CD4-positive, alpha-beta T cell (primary cell): ENCODE measurements at regions not wholly inside any gene's neighbourhood (a gene's known extent, or its start where the extent isn't known, plus 50 kb on each side); places are given as distances from the start of the nearest gene placed in this dataset.

Experiments used
- ATAC-seq: fragments of 200-7000 bp; cut with Tn5 transposase; one replicate; pipeline ENCODE4 v1.10.0; 2022; ENCODE audit warnings: mild to moderate bottlenecking; ENCODE audit not compliant: poor library complexity
- CTCF ChIA-PET: fragments of 350-600 bp; sonication (Branson Sonifier 250); formaldehyde crosslinking; loops from one replicate; lab custom pipeline; 2021; ENCODE audit warnings: antibody characterized with exemption, inconsistent platforms; lab: Charles Lee
- POLR2A ChIA-PET: fragments of 350-600 bp; sonication (Branson Sonifier 250); formaldehyde crosslinking; loops from one replicate; lab custom pipeline; 2021; ENCODE audit warnings: antibody characterized with exemption, inconsistent platforms; lab: Charles Lee
- DNase-seq, 14 experiments: peaks; one replicate each; pipeline ENCODE4 v3.0.0-alpha.2; 2013 to 2020; ENCODE audit warnings: mixed read lengths in 2 of 14
- H3K27ac ChIP-seq, 2 donors: one replicate each; pipeline versions ENCODE4 v1.5.1 to v1.7.0; 2013; ENCODE audit warnings: low read length in 2 of 2, low read depth in 1 of 2, mild to moderate bottlenecking in 1 of 2
- H3K27me3 ChIP-seq, 2 experiments: 1 replicate in 1 of 2; 2 replicates in 1 of 2; pipeline versions ENCODE4 v1.6.1 to v1.7.0; 2013; ENCODE audit warnings: low read length in 2 of 2, control low read depth in 1 of 2, mild to moderate bottlenecking in 1 of 2, moderate library complexity in 1 of 2; ENCODE audit not compliant: insufficient read depth in 2 of 2, control insufficient read depth in 1 of 2
- H3K36me3 ChIP-seq: one replicate; pipeline ENCODE4 v1.6.1; 2013; ENCODE audit warnings: low read length, control low read depth; ENCODE audit not compliant: insufficient read depth
- H3K4me1 ChIP-seq: one replicate; pipeline ENCODE4 v1.6.1; 2013; ENCODE audit warnings: low read length, control low read depth; ENCODE audit not compliant: insufficient read depth
- H3K4me3 ChIP-seq: one replicate; pipeline ENCODE4 v1.5.1; 2013; ENCODE audit warnings: mild to moderate bottlenecking, low read length, moderate library complexity
- H3K9me3 ChIP-seq, 2 experiments: 1 replicate in 1 of 2; 2 replicates in 1 of 2; pipeline versions ENCODE4 v1.6.1 to v1.7.0; 2013; ENCODE audit warnings: low read length in 2 of 2, mild to moderate bottlenecking in 2 of 2, control low read depth in 1 of 2, moderate library complexity in 1 of 2; ENCODE audit not compliant: control insufficient read depth in 1 of 2, insufficient read depth in 1 of 2
- H3K27ac Mint-ChIP-seq: one replicate; pipeline ENCODE4 v1.8.0; 2020; ENCODE audit warnings: mixed read lengths
- H3K27me3 Mint-ChIP-seq: one replicate; pipeline ENCODE4 v1.8.0; 2021; ENCODE audit warnings: mixed read lengths
- H3K36me3 Mint-ChIP-seq: one replicate; pipeline ENCODE4 v1.8.0; 2021; ENCODE audit warnings: low read depth, mixed read lengths
- H3K4me1 Mint-ChIP-seq: one replicate; pipeline ENCODE4 v1.8.0; 2021; ENCODE audit warnings: low read depth, mixed read lengths
- H3K4me3 Mint-ChIP-seq: one replicate; pipeline ENCODE4 v1.8.0; 2020; ENCODE audit warnings: mild to moderate bottlenecking, mixed read lengths
- H3K9me3 Mint-ChIP-seq: one replicate; pipeline ENCODE4 v1.8.0; 2020; ENCODE audit warnings: mixed read lengths
- CTCF ChIP-seq: fragments of 200-600 bp; IDR thresholded peaks from one replicate; pipeline ENCODE4 v1.8.0; 2022; ENCODE audit warnings: antibody characterized with exemption, mild to moderate bottlenecking
- intact Hi-C, 2 experiments: fragments of 100-400 bp; cut with DNase I in 1 of 2; cut with micrococcal nuclease in 1 of 2; formaldehyde crosslinking; loops; one replicate each; pipeline versions ENCODE4 v1.15.1 to v1.9.0; 2023 to 2025; cut with DNase I, micrococcal nuclease

GRCh38 chr11:115737875-115738274 lies 233.7 kb upstream of the CADM1 start:
- Histone ChIP-seq H3K9me3 (peaks cover 0 to 9% of the 10 kb centered on the region in 2 experiments), H3K4me3 (no peak overlapping the region), H3K27me3 (no peaks in the 10 kb centered on the region), H3K27ac (no peak overlapping the region), H3K36me3 (no peaks in the 10 kb centered on the region), H3K4me1 (no peaks in the 10 kb centered on the region)
- ChIA-PET CTCF (no interaction called here), POLR2A (no interaction called here)
- DNase-seq (no peak), ATAC-seq (no peak)
- intact Hi-C loops, result no loop called here
- Mint-ChIP-seq H3K9me3 (no peaks in the 10 kb centered on the region), H3K36me3 (no peaks in the 10 kb centered on the region), H3K4me3 (no peak overlapping the region), H3K27ac (no peak overlapping the region), H3K27me3 (no peaks in the 10 kb centered on the region), H3K4me1 (no peaks in the 10 kb centered on the region)
- TF ChIP-seq CTCF, result no peak

DNA sequence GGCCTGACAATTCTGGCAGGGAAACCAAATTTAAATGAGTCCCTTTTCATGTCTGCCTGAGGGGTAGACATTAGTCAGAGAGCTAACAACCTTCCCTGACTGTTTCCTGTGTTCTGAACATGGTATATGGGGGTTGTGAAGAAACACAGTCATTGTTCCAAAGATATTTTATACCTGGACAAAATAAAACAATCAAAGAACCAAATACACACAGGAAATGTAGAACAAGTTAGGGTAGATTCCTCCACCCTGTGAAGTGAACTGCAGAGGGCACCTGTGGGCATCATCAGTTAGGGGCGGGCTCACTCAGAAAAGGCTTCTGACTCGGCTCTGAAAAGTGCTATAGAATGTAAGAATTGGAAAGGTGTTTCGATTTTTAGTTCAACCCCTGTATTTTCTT lies 231.9 kb upstream of the CADM1 start:
- ATAC-seq, result no peak
- H3K27ac Mint-ChIP-seq, result no peak overlapping the region
- intact Hi-C loops, result no loop called here
- H3K9me3 Mint-ChIP-seq, result no peaks in the 10 kb centered on the region
- H3K4me1 Mint-ChIP-seq, result no peaks in the 10 kb centered on the region
- H3K27me3 ChIP-seq, result no peaks in the 10 kb centered on the region
- POLR2A ChIA-PET, result no interaction called here
- CTCF ChIA-PET, result no interaction called here
- no peak for TF ChIP-seq CTCF
- no peaks in the 10 kb centered on the region for H3K36me3 ChIP-seq
- no peaks in the 10 kb centered on the region for H3K9me3 ChIP-seq
- H3K27ac ChIP-seq, result no peak overlapping the region
- H3K4me3 Mint-ChIP-seq, result no peak overlapping the region
- H3K4me3 ChIP-seq, result no peak overlapping the region
- DNase-seq, result no peak
- H3K4me1 ChIP-seq, result no peaks in the 10 kb centered on the region
- H3K36me3 Mint-ChIP-seq, result no peaks in the 10 kb centered on the region
- no peaks in the 10 kb centered on the region for H3K27me3 Mint-ChIP-seq

DNA sequence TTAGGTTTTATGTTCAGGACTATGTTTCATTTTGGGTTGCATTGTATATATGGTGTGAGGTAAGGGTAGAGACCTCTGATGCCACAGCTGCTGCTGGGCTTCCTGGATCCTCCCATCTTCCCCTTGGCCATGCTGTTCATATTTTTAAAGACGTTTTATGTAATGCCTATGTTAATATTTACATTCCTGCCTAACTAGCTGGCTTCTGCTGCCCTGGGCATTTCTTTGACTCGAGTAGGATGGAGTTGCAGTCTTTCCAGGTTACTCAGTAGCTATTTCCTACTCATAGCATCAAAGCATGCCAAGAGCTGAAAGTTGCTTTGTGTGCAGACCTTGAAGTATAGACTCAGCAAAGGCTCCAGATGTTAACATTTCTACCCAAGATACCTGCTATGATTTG lies 220.5 kb upstream of the CADM1 start:
- H3K27me3 Mint-ChIP-seq, result peaks cover 5% of the 10 kb centered on the region
- H3K4me3 Mint-ChIP-seq, result no peak overlapping the region
- no peak for TF ChIP-seq CTCF
- H3K4me1 ChIP-seq, result no peaks in the 10 kb centered on the region
- no peak overlapping the region for H3K27ac Mint-ChIP-seq
- POLR2A ChIA-PET, result no interaction called here
- no peak overlapping the region for H3K4me3 ChIP-seq
- no peaks in the 10 kb centered on the region for H3K9me3 Mint-ChIP-seq
- CTCF ChIA-PET, result no interaction called here
- no peaks in the 10 kb centered on the region for H3K4me1 Mint-ChIP-seq
- peaks cover 0 to 4% of the 10 kb centered on the region in 2 experiments for H3K9me3 ChIP-seq
- intact Hi-C loops, result no loop called here
- H3K27me3 ChIP-seq, result no peaks in the 10 kb centered on the region
- DNase-seq (no peak), ATAC-seq (no peak)
- no peak overlapping the region for H3K27ac ChIP-seq
- H3K36me3 Mint-ChIP-seq, result no peaks in the 10 kb centered on the region
- no peaks in the 10 kb centered on the region for H3K36me3 ChIP-seq
